OCI-LY7 (cell line): ENCODE measurements at regions not wholly inside any gene's neighbourhood (a gene's known extent, or its start where the extent isn't known, plus 50 kb on each side); places are given as distances from the start of the nearest gene placed in this dataset.
A peak's percentile ranks its signal among the peaks of the same experiment; 100 is the strongest.

Experiments
- BruUV-seq: library from RNA; stranded (reverse); fragments of 400-500 nt; replicated peaks from 2 replicates; lab custom pipeline; 2021; lab: Mats Ljungman, UMichigan
- CTCF ChIA-PET: fragments of 300-600 bp; sonication (Branson Sonifier 250); formaldehyde crosslinking; loops from one replicate; lab custom pipeline; 2022; ENCODE audit warnings: antibody characterized with exemption; ENCODE audit not compliant: unreplicated experiment; lab: Charles Lee
- POLR2A ChIA-PET: fragments of 300-600 bp; sonication (Branson Sonifier 250); formaldehyde crosslinking; loops from one replicate; lab custom pipeline; 2022; ENCODE audit warnings: antibody characterized with exemption; lab: Charles Lee
- DNase-seq: peaks from one replicate; pipeline ENCODE4 v3.0.0-alpha.2; 2015; ENCODE audit warnings: low spot score
- H2AFZ ChIP-seq: fragments of 200-600 bp; sonication (generic), shearing (Covaris generic); 2 replicates; pipeline ENCODE4 v1.6.1; 2014; ENCODE audit warnings: mild to moderate bottlenecking, antibody characterized with exemption, low read length, moderate library complexity
- H3K27ac ChIP-seq: fragments of 200-600 bp; sonication (generic); 2 replicates; pipeline ENCODE4 v1.5.1; 2014; ENCODE audit warnings: mixed run types, low read depth, mild to moderate bottlenecking, moderate library complexity, low read length, inconsistent platforms; ENCODE audit not compliant: poor library complexity, severe bottlenecking
- H3K36me3 ChIP-seq: fragments of 200-600 bp; sonication (generic); 2 replicates; pipeline ENCODE4 v1.6.1; 2014; ENCODE audit warnings: mild to moderate bottlenecking, antibody characterized with exemption, low read length, moderate library complexity, mixed read lengths; ENCODE audit not compliant: insufficient read depth
- H3K4me1 ChIP-seq: fragments of 200-600 bp; sonication (generic); 2 replicates; pipeline ENCODE4 v1.5.1; 2014; ENCODE audit warnings: mild to moderate bottlenecking, low read length; ENCODE audit not compliant: insufficient read depth, poor library complexity, severe bottlenecking
- H3K4me2 ChIP-seq: fragments of 200-600 bp; sonication (generic); 2 replicates; pipeline ENCODE4 v1.6.1; 2014; ENCODE audit warnings: mild to moderate bottlenecking, low read length
- H3K4me3 ChIP-seq: fragments of 200-600 bp; sonication (generic); 2 replicates; pipeline ENCODE4 v1.5.1; 2014; ENCODE audit warnings: mild to moderate bottlenecking, low read depth, low read length; ENCODE audit not compliant: poor library complexity, severe bottlenecking
- H3K79me2 ChIP-seq: fragments of 200-600 bp; sonication (generic); 2 replicates; pipeline ENCODE4 v1.6.1; 2016; ENCODE audit warnings: low read depth, mild to moderate bottlenecking, low read length, moderate library complexity, mixed read lengths; ENCODE audit not compliant: insufficient read depth
- H3K9me2 ChIP-seq: fragments of 200-600 bp; sonication (generic); 2 replicates; pipeline ENCODE4 v1.6.1; 2016; ENCODE audit warnings: mild to moderate bottlenecking, low read length, mixed read lengths; ENCODE audit not compliant: insufficient read depth
- H3K9me3 ChIP-seq: fragments of 200-600 bp; sonication (generic); 2 replicates; pipeline ENCODE4 v1.6.1; 2014; ENCODE audit warnings: mild to moderate bottlenecking, mixed run types, low read length, mixed read lengths
- H4K20me1 ChIP-seq: fragments of 200-600 bp; sonication (generic); 2 replicates; pipeline ENCODE4 v1.6.1; 2014; ENCODE audit warnings: mild to moderate bottlenecking, antibody characterized with exemption, low read length, moderate library complexity, mixed read lengths; ENCODE audit not compliant: insufficient read depth
- EZH2phosphoT487 ChIP-seq: fragments of 200-600 bp; sonication (generic); IDR thresholded peaks from 2 replicates; pipeline ENCODE4 v1.6.1; 2018; ENCODE audit warnings: low read depth, borderline replicate concordance, mild to moderate bottlenecking, mixed run types, antibody characterized with exemption, low read length, moderate library complexity, mixed read lengths
- intact Hi-C: fragments of 100-400 bp; cut with micrococcal nuclease; formaldehyde crosslinking; loops from one replicate; pipeline ENCODE4 v1.10.0; 2022; ENCODE audit not compliant: unreplicated experiment
- TF ChIP-seq, protein P1 (sequence below): fragments of 200-600 bp; sonication (generic); conservative IDR thresholded peaks from 2 replicates; pipeline ENCODE4 v1.5.1; 2014; ENCODE audit warnings: mild to moderate bottlenecking, antibody characterized with exemption, low read length, moderate library complexity, mixed read lengths

DNA sequence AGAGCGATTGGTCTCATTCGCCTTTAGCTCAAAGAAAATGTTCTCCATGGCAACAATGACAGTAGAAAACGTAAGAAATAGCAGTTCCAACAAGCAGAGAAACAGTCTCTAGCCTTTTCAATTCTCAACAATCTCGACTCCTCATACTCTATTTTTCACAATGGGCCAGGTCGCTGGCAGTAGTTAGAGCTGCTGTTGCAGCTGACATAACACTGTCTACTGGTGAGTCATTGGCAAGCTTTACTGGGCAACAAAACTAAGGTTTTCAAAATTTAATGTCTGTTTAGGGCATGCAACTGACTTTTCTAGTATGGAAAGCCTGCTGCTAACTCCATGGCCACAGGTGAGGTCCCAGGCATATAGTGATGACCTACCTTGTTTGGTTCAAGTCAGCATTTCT lies 221.1 kb upstream of the KAZN start:
- DNase-seq, result no peak
- peaks cover 3% of the 10 kb centered on the region for H3K4me1 ChIP-seq
- H3K27ac ChIP-seq, result no peak overlapping the region
- H4K20me1 ChIP-seq, result no peaks in the 10 kb centered on the region
- ChIA-PET CTCF (no interaction called here), POLR2A (interaction anchor here (0.7 kb wide), 1 partner anchor 29 kb away, joined by 3 read pairs; no protein-coding TSS in a partner anchor)
- intact Hi-C loops, result no loop called here
- TF ChIP-seq, protein P1, sequence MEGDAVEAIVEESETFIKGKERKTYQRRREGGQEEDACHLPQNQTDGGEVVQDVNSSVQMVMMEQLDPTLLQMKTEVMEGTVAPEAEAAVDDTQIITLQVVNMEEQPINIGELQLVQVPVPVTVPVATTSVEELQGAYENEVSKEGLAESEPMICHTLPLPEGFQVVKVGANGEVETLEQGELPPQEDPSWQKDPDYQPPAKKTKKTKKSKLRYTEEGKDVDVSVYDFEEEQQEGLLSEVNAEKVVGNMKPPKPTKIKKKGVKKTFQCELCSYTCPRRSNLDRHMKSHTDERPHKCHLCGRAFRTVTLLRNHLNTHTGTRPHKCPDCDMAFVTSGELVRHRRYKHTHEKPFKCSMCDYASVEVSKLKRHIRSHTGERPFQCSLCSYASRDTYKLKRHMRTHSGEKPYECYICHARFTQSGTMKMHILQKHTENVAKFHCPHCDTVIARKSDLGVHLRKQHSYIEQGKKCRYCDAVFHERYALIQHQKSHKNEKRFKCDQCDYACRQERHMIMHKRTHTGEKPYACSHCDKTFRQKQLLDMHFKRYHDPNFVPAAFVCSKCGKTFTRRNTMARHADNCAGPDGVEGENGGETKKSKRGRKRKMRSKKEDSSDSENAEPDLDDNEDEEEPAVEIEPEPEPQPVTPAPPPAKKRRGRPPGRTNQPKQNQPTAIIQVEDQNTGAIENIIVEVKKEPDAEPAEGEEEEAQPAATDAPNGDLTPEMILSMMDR, result no peak
- no peak for TF ChIP-seq EZH2phosphoT487
- BruUV-seq, result no TSS peak
- H3K9me2 ChIP-seq, result no peaks in the 10 kb centered on the region
- no peak overlapping the region for H3K4me2 ChIP-seq
- H3K4me3 ChIP-seq, result no peak overlapping the region
- H2AFZ ChIP-seq, result no peak overlapping the region
- H3K36me3 ChIP-seq, result peaks cover 6% of the 10 kb centered on the region; the same call in 1 of the 2 replicates
- peaks cover 31% of the 10 kb centered on the region; the same call in 1 of the 2 replicates for H3K9me3 ChIP-seq
- no peaks in the 10 kb centered on the region for H3K79me2 ChIP-seq

GRCh38 chr1:14380408-14380807 lies 218.1 kb upstream of the KAZN start:
- Histone ChIP-seq H3K4me3 (no peak overlapping the region), H3K79me2 (no peaks in the 10 kb centered on the region), H3K9me2 (no peaks in the 10 kb centered on the region), H2AFZ (no peak overlapping the region), H3K4me2 (no peak overlapping the region), H3K27ac (no peak overlapping the region), H3K4me1 (no peaks in the 10 kb centered on the region), H3K9me3 (peaks cover 27% of the 10 kb centered on the region; the same call in 1 of the 2 replicates), H3K36me3 (peaks cover 6% of the 10 kb centered on the region; the same call in 1 of the 2 replicates), H4K20me1 (no peaks in the 10 kb centered on the region)
- no peak for TF ChIP-seq EZH2phosphoT487
- ChIA-PET CTCF (no interaction called here), POLR2A (no interaction called here)
- peak; percentile 39 for DNase-seq
- intact Hi-C loops, result no loop called here
- BruUV-seq, result no TSS peak

- TF ChIP-seq EZH2phosphoT487, result no peak
- H3K4me2 ChIP-seq, result no peak overlapping the region
- POLR2A ChIA-PET, result interaction anchor here (1.0 kb wide), 1 partner anchor 12 kb away, joined by 3 read pairs; no protein-coding TSS in a partner anchor
- no peaks in the 10 kb centered on the region for H4K20me1 ChIP-seq
- H3K9me2 ChIP-seq, result no peaks in the 10 kb centered on the region
- CTCF ChIA-PET, result no interaction called here
- BruUV-seq, result no TSS peak
- no peaks in the 10 kb centered on the region for H3K36me3 ChIP-seq
- intact Hi-C loops, result no loop called here
- no peak overlapping the region for H3K4me3 ChIP-seq
- no peak for DNase-seq
- peaks cover 14% of the 10 kb centered on the region for H3K9me3 ChIP-seq
- no peaks in the 10 kb centered on the region for H3K4me1 ChIP-seq
- no peak overlapping the region for H2AFZ ChIP-seq
- H3K79me2 ChIP-seq, result no peaks in the 10 kb centered on the region
- no peak overlapping the region for H3K27ac ChIP-seq
Observed at GRCh38 chr1:14390816-14391215, 207.7 kb upstream of the KAZN start.
